ENCODE measurements at regions not wholly inside any gene's neighbourhood (a gene's known extent, or its start where the extent isn't known, plus 50 kb on each side); places are given as distances from the start of the nearest gene placed in this dataset.

GRCh38 chr5:166906991-166907713 is 1384.3 kb upstream of the WWC1 start (continued):
- TF ChIP-seq DPF2 (IDR thresholded peaks at IDR 0.05) (no peak), NR2C1 (IDR thresholded peaks at IDR 0.05) (no peak)

GRCh38 chr5:166909040-166909439 is 1382.4 kb upstream of the WWC1 start:
- TF ChIP-seq E4F1 (IDR thresholded peaks at IDR 0.05; ENCODE audit: borderline replicate concordance, partially characterized antibody): no peak
- TF ChIP-seq SUZ12 (IDR thresholded peaks at IDR 0.05; ENCODE audit: unreplicated experiment): no peak
- TF ChIP-seq GATAD2B (conservative IDR thresholded peaks at IDR 0.05; ENCODE audit: low read depth): no peak
- no peaks in the 10 kb centered on the region for H3K36me3 ChIP-seq (ENCODE audit: control insufficient read depth in 2 of 2, insufficient read depth in 2 of 2, low read length in 1 of 2)
- in situ Hi-C loops (cut with MboI): no loop called here

More at GRCh38 chr5:166909040-166909439, 1382.4 kb upstream of the WWC1 start:
- DNase-seq (ENCODE audit: low read depth, low spot score) (no peak), FAIRE-seq (no peak), ATAC-seq (no peak)
- ChIA-PET RAD21 (ENCODE audit: unreplicated experiment) (no interaction called here), CTCF (no interaction called here), POLR2A (no interaction called here), SMC1A (ENCODE audit: uncharacterized antibody, unreplicated experiment) (no interaction called here)
- intact Hi-C loops (cut with micrococcal nuclease; ENCODE audit: unreplicated experiment): no loop called here
- Histone ChIP-seq H4K20me1 (ENCODE audit: control insufficient read depth, insufficient read depth) (no peaks in the 10 kb centered on the region), H3K27ac (ENCODE audit: control insufficient read depth, insufficient read depth) (no peak overlapping the region), H3K9ac (ENCODE audit: control insufficient read depth, insufficient read depth, low read length) (no peak overlapping the region), H3K79me2 (ENCODE audit: control insufficient read depth, insufficient read depth, low read length) (no peaks in the 10 kb centered on the region), H3K9me3 (replicated peaks; ENCODE audit: control insufficient read depth, insufficient read depth, low read length) (no peaks in the 10 kb centered on the region), H3K4me3 (no peak overlapping the region), H3K4me2 (ENCODE audit: control insufficient read depth, insufficient read depth) (no peak overlapping the region), H3K27me3 (replicated peaks in 1 of 2; ENCODE audit: control insufficient read depth in 2 of 2, insufficient read depth in 2 of 2, low read length in 1 of 2) (no peaks in the 10 kb centered on the region), H2AFZ (ENCODE audit: control insufficient read depth, low read depth, low read length) (no peak overlapping the region), H3K4me1 (ENCODE audit: control insufficient read depth, insufficient read depth, low read length) (no peaks in the 10 kb centered on the region)
- no TSS peak for BruUV-seq (replicated peaks)

Measured in GM12878 (cell line).